H1 (cell line): ENCODE measurements at regions not wholly inside any gene's neighbourhood (a gene's known extent, or its start where the extent isn't known, plus 50 kb on each side); places are given as distances from the start of the nearest gene placed in this dataset.

Experiments
- CBX5 ChIP-seq: fragments of 300-800, 300-1000 bp; sonication (generic); IDR thresholded peaks from 2 replicates; pipeline ENCODE4 v1.7.1; 2016; ENCODE audit warnings: antibody characterized with exemption, low read length, low read depth
- CEBPB ChIP-seq: IDR thresholded peaks from 2 replicates; pipeline ENCODE4 v1.6.1; 2012; ENCODE audit warnings: low read depth, low read length
- CHD1 ChIP-seq: IDR thresholded peaks from 2 replicates; pipeline ENCODE4 v1.6.1; 2012; ENCODE audit warnings: low read depth, low read length, improper control_type of control experiment
- CTBP2 ChIP-seq: IDR thresholded peaks from 2 replicates; pipeline ENCODE4 v1.7.0; 2011; ENCODE audit warnings: borderline replicate concordance, mild to moderate bottlenecking, moderate library complexity, mixed read lengths, low read length; ENCODE audit not compliant: insufficient read depth, insufficient read length
- JUND ChIP-seq: IDR thresholded peaks from 2 replicates; pipeline ENCODE4 v1.6.1; 2011; ENCODE audit warnings: mild to moderate bottlenecking, improper control_type of control experiment, low read length
- KDM4A ChIP-seq: IDR thresholded peaks from one replicate; pipeline ENCODE4 v1.7.1; 2012; ENCODE audit warnings: low read depth, mild to moderate bottlenecking, moderate library complexity, low read length, inconsistent platforms; ENCODE audit not compliant: severe bottlenecking
- PHF8 ChIP-seq: fragments of 200-600 bp; sonication (generic); conservative IDR thresholded peaks from 2 replicates; pipeline ENCODE4 v1.7.1; 2012; ENCODE audit warnings: low read depth, mild to moderate bottlenecking, inconsistent platforms, low read length, moderate library complexity
- SRF ChIP-seq: IDR thresholded peaks from 2 replicates; pipeline ENCODE4 v1.6.1; 2011; ENCODE audit warnings: mild to moderate bottlenecking, low read depth, low read length, moderate library complexity
- TF ChIP-seq, protein P1 (sequence below): fragments of 300-600 bp; sonication (generic); IDR thresholded peaks from 2 replicates; pipeline ENCODE4 v1.7.1; 2012; ENCODE audit warnings: low read length, moderate library complexity, mild to moderate bottlenecking, inconsistent platforms; ENCODE audit not compliant: insufficient replicate concordance

DNA sequence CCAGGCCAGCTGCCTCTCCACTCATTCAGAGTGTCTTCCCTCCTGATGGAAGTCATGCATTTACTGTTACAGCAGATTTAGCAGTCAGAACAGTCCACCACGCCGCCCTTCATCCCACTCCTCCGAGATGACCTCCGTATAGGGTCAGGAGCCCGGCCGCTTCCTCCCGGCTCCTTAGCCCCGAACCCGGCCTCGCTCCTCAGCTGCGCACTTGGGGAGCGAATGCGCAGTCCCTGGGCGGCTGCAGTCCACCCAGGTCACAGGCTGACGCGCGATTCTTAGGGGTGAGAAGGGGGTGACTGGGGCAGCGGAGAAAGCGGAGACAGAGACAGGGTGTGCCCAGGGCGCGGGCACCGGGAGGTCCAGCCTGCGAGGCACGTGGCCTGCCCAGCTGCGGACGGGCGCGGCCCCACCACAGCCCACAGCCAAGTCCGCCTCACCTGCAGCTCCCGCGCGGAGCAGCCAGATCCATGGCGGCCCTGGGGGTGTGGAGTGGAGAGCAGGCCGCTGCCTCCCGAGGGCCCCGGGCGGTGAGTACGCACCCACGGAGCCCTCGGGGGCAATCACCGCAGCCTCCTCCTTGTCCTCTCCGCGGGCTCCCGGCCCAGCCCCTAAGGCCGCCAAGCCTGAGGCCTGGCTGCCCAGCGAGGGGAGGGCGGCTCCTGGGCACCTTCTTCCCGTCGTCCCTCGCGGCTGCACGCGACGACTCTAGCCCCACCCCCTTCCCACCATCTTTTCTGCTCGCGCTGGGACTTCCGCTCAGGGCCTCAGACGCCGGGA is 286.6 kb downstream of the BRD1 start (continued):
- TF ChIP-seq, protein P1, sequence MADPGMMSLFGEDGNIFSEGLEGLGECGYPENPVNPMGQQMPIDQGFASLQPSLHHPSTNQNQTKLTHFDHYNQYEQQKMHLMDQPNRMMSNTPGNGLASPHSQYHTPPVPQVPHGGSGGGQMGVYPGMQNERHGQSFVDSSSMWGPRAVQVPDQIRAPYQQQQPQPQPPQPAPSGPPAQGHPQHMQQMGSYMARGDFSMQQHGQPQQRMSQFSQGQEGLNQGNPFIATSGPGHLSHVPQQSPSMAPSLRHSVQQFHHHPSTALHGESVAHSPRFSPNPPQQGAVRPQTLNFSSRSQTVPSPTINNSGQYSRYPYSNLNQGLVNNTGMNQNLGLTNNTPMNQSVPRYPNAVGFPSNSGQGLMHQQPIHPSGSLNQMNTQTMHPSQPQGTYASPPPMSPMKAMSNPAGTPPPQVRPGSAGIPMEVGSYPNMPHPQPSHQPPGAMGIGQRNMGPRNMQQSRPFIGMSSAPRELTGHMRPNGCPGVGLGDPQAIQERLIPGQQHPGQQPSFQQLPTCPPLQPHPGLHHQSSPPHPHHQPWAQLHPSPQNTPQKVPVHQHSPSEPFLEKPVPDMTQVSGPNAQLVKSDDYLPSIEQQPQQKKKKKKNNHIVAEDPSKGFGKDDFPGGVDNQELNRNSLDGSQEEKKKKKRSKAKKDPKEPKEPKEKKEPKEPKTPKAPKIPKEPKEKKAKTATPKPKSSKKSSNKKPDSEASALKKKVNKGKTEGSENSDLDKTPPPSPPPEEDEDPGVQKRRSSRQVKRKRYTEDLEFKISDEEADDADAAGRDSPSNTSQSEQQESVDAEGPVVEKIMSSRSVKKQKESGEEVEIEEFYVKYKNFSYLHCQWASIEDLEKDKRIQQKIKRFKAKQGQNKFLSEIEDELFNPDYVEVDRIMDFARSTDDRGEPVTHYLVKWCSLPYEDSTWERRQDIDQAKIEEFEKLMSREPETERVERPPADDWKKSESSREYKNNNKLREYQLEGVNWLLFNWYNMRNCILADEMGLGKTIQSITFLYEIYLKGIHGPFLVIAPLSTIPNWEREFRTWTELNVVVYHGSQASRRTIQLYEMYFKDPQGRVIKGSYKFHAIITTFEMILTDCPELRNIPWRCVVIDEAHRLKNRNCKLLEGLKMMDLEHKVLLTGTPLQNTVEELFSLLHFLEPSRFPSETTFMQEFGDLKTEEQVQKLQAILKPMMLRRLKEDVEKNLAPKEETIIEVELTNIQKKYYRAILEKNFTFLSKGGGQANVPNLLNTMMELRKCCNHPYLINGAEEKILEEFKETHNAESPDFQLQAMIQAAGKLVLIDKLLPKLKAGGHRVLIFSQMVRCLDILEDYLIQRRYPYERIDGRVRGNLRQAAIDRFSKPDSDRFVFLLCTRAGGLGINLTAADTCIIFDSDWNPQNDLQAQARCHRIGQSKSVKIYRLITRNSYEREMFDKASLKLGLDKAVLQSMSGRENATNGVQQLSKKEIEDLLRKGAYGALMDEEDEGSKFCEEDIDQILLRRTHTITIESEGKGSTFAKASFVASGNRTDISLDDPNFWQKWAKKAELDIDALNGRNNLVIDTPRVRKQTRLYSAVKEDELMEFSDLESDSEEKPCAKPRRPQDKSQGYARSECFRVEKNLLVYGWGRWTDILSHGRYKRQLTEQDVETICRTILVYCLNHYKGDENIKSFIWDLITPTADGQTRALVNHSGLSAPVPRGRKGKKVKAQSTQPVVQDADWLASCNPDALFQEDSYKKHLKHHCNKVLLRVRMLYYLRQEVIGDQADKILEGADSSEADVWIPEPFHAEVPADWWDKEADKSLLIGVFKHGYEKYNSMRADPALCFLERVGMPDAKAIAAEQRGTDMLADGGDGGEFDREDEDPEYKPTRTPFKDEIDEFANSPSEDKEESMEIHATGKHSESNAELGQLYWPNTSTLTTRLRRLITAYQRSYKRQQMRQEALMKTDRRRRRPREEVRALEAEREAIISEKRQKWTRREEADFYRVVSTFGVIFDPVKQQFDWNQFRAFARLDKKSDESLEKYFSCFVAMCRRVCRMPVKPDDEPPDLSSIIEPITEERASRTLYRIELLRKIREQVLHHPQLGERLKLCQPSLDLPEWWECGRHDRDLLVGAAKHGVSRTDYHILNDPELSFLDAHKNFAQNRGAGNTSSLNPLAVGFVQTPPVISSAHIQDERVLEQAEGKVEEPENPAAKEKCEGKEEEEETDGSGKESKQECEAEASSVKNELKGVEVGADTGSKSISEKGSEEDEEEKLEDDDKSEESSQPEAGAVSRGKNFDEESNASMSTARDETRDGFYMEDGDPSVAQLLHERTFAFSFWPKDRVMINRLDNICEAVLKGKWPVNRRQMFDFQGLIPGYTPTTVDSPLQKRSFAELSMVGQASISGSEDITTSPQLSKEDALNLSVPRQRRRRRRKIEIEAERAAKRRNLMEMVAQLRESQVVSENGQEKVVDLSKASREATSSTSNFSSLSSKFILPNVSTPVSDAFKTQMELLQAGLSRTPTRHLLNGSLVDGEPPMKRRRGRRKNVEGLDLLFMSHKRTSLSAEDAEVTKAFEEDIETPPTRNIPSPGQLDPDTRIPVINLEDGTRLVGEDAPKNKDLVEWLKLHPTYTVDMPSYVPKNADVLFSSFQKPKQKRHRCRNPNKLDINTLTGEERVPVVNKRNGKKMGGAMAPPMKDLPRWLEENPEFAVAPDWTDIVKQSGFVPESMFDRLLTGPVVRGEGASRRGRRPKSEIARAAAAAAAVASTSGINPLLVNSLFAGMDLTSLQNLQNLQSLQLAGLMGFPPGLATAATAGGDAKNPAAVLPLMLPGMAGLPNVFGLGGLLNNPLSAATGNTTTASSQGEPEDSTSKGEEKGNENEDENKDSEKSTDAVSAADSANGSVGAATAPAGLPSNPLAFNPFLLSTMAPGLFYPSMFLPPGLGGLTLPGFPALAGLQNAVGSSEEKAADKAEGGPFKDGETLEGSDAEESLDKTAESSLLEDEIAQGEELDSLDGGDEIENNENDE = no peak
- TF ChIP-seq PHF8 = no peak
- no peak for TF ChIP-seq CEBPB
- no peak for TF ChIP-seq CTBP2
- TF ChIP-seq JUND = no peak
- no peak for TF ChIP-seq CBX5
- TF ChIP-seq KDM4A = no peak
- TF ChIP-seq CHD1 = no peak
- TF ChIP-seq SRF = no peak
